Progenitor cell of endocrine pancreas (in vitro differentiated cells): ENCODE measurements at regions not wholly inside any gene's neighbourhood (a gene's known extent, or its start where the extent isn't known, plus 50 kb on each side); places are given as distances from the start of the nearest gene placed in this dataset.

ENCODE experiments used
- DNase-seq: peaks from one replicate; pipeline ENCODE4 v3.0.0; 2021; ENCODE audit warnings: low spot score; ENCODE audit not compliant: unreplicated experiment
- H3K27ac Mint-ChIP-seq: 2 replicates; pipeline ENCODE4 v1.8.0; 2021; ENCODE audit warnings: mild to moderate bottlenecking, moderate library complexity, mixed read lengths
- H3K27me3 Mint-ChIP-seq: 2 replicates; pipeline ENCODE4 v1.8.0; 2021; ENCODE audit warnings: mixed read lengths
- H3K36me3 Mint-ChIP-seq: 2 replicates; pipeline ENCODE4 v1.8.0; 2022; ENCODE audit warnings: mixed read lengths; ENCODE audit not compliant: insufficient read depth
- H3K4me1 Mint-ChIP-seq: 2 replicates; pipeline ENCODE4 v1.8.0; 2021; ENCODE audit warnings: low read depth, mixed read lengths
- H3K4me3 Mint-ChIP-seq: 2 replicates; pipeline ENCODE4 v1.8.0; 2021; ENCODE audit warnings: low read depth, mild to moderate bottlenecking, moderate library complexity, mixed read lengths
- H3K9me3 Mint-ChIP-seq: 2 replicates; pipeline ENCODE4 v1.8.0; 2021; ENCODE audit warnings: low read depth, mixed read lengths
- CTCF ChIP-seq: fragments of 200-600 bp; sonication (generic); IDR thresholded peaks from one replicate; pipeline ENCODE4 v1.5.0; 2021; ENCODE audit warnings: antibody characterized with exemption, mild to moderate bottlenecking; ENCODE audit not compliant: unreplicated experiment

GRCh38 chr11:42175203-42175602 lies 715.8 kb upstream of the LRRC4C start:
- H3K4me1 Mint-ChIP-seq: peaks cover 10% of the 10 kb centered on the region
- H3K27me3 Mint-ChIP-seq: no peaks in the 10 kb centered on the region
- H3K36me3 Mint-ChIP-seq: no peaks in the 10 kb centered on the region
- H3K27ac Mint-ChIP-seq: no peak overlapping the region
- DNase-seq: no peak
- H3K4me3 Mint-ChIP-seq: no peak overlapping the region
- TF ChIP-seq CTCF: no peak
- H3K9me3 Mint-ChIP-seq: no peaks in the 10 kb centered on the region

GRCh38 chr11:42179216-42179615 lies 719.8 kb upstream of the LRRC4C start:
- Mint-ChIP-seq H3K27me3 (no peaks in the 10 kb centered on the region), H3K4me1 (peaks cover 4% of the 10 kb centered on the region), H3K9me3 (no peaks in the 10 kb centered on the region), H3K4me3 (no peak overlapping the region), H3K27ac (peak overlapping the region; percentile 13), H3K36me3 (no peaks in the 10 kb centered on the region)
- TF ChIP-seq CTCF: no peak
- DNase-seq: no peak

GRCh38 chr11:42195289-42196013 lies 736.0 kb upstream of the LRRC4C start:
- Mint-ChIP-seq H3K4me1 (no peaks in the 10 kb centered on the region), H3K27ac (no peak overlapping the region), H3K36me3 (no peaks in the 10 kb centered on the region), H3K27me3 (no peaks in the 10 kb centered on the region), H3K9me3 (peaks cover 9% of the 10 kb centered on the region), H3K4me3 (no peak overlapping the region)
- DNase-seq: no peak
- no peak for TF ChIP-seq CTCF

- Mint-ChIP-seq H3K9me3 (peaks cover 12% of the 10 kb centered on the region), H3K4me3 (no peak overlapping the region), H3K4me1 (peaks cover 4% of the 10 kb centered on the region), H3K27me3 (no peaks in the 10 kb centered on the region), H3K27ac (no peak overlapping the region), H3K36me3 (no peaks in the 10 kb centered on the region)
- no peak for TF ChIP-seq CTCF
- DNase-seq: no peak
These were observed 740.9 kb upstream of the LRRC4C start for GRCh38 chr11:42200311-42200710.

GRCh38 chr11:42201603-42202148 lies 742.2 kb upstream of the LRRC4C start:
- Mint-ChIP-seq H3K27ac (no peak overlapping the region), H3K4me1 (peaks cover 4% of the 10 kb centered on the region), H3K9me3 (peaks cover 15% of the 10 kb centered on the region), H3K4me3 (no peak overlapping the region), H3K27me3 (no peaks in the 10 kb centered on the region), H3K36me3 (no peaks in the 10 kb centered on the region)
- no peak for TF ChIP-seq CTCF
- DNase-seq: no peak
